Neural cell (in vitro differentiated cells): ENCODE measurements at regions not wholly inside any gene's neighbourhood (a gene's known extent, or its start where the extent isn't known, plus 50 kb on each side); places are given as distances from the start of the nearest gene placed in this dataset.

Experiments
- H2AFZ ChIP-seq: fragments of 200-600, 300-800 bp; sonication (generic), shearing (Covaris generic); 2 replicates; pipeline ENCODE4 v1.6.0; 2014; ENCODE audit warnings: low read depth, mild to moderate bottlenecking, antibody characterized with exemption, low read length, moderate library complexity
- H3F3A ChIP-seq: fragments of 200-600 bp; shearing (Covaris generic); 2 replicates; pipeline ENCODE4 v1.6.1; 2016; ENCODE audit warnings: mild to moderate bottlenecking, moderate library complexity, mixed read lengths, antibody characterized with exemption, low read length; ENCODE audit not compliant: insufficient read depth, poor library complexity, severe bottlenecking
- H3K27ac ChIP-seq: fragments of 200-600, 300-800 bp; sonication (generic), shearing (Covaris generic); 2 replicates; pipeline ENCODE4 v1.5.1; 2014; ENCODE audit warnings: mild to moderate bottlenecking, low read length, moderate library complexity
- H3K27me3 ChIP-seq: fragments of 300-800, 200-600 bp; sonication (generic), shearing (Covaris generic); 2 replicates; pipeline ENCODE4 v1.6.0; 2014; ENCODE audit warnings: mild to moderate bottlenecking, low read depth, low read length, moderate library complexity; ENCODE audit not compliant: insufficient read depth
- H3K36me3 ChIP-seq: fragments of 300-800, 200-600 bp; sonication (generic), shearing (Covaris generic); 2 replicates; pipeline ENCODE4 v1.5.1; 2014; ENCODE audit warnings: mild to moderate bottlenecking, antibody characterized with exemption, low read length, moderate library complexity; ENCODE audit not compliant: insufficient read depth
- H3K4me2 ChIP-seq: fragments of 300-800, 200-600 bp; sonication (generic), shearing (Covaris generic); 2 replicates; pipeline ENCODE4 v1.6.0; 2014; ENCODE audit warnings: mild to moderate bottlenecking, low read length
- H3K4me3 ChIP-seq: fragments of 300-800, 200-600 bp; sonication (generic), shearing (Covaris generic); 2 replicates; pipeline ENCODE4 v1.5.1; 2014; ENCODE audit warnings: mild to moderate bottlenecking, low read length, moderate library complexity
- H3K79me2 ChIP-seq: fragments of 200-600 bp; shearing (Covaris generic); replicated peaks from 2 replicates; pipeline ENCODE4 v1.6.0; 2014; ENCODE audit warnings: mild to moderate bottlenecking, low read length, moderate library complexity; ENCODE audit not compliant: insufficient read depth
- H3K9ac ChIP-seq: fragments of 300-800, 200-600 bp; sonication (generic), shearing (Covaris generic); 2 replicates; pipeline ENCODE4 v1.6.1; 2016; ENCODE audit warnings: mild to moderate bottlenecking, low read length, mixed read lengths
- H3K9me2 ChIP-seq: fragments of 200-600 bp; shearing (Covaris generic); 2 replicates; pipeline ENCODE4 v1.6.1; 2016; ENCODE audit warnings: mild to moderate bottlenecking, low read length, mixed read lengths; ENCODE audit not compliant: insufficient read depth
- H3K9me3 ChIP-seq: fragments of 200-600, 300-800 bp; sonication (generic), shearing (Covaris generic); 2 replicates; pipeline ENCODE4 v1.6.1; 2016; ENCODE audit warnings: mild to moderate bottlenecking, mixed run types, low read length, moderate library complexity, mixed read lengths
- H4K20me1 ChIP-seq: fragments of 200-600 bp; shearing (Covaris generic); 2 replicates; pipeline ENCODE4 v1.6.1; 2016; ENCODE audit warnings: mild to moderate bottlenecking, mixed run types; ENCODE audit not compliant: insufficient read depth
- EP300 ChIP-seq: fragments of 450-650 bp; conservative IDR thresholded peaks from 2 replicates; pipeline ENCODE4 v1.6.1; 2014; ENCODE audit warnings: antibody characterized with exemption, mild to moderate bottlenecking, moderate library complexity; ENCODE audit not compliant: poor library complexity, severe bottlenecking
- EZH2 ChIP-seq: fragments of 200-600, 300-800 bp; shearing (Covaris generic), sonication (generic); IDR thresholded peaks from 2 replicates; pipeline ENCODE4 v1.6.1; 2014; ENCODE audit warnings: antibody characterized with exemption, low read length, borderline replicate concordance, mild to moderate bottlenecking; ENCODE audit not compliant: insufficient read depth, poor library complexity, severe bottlenecking
- MXI1 ChIP-seq: fragments of 450-650 bp; conservative IDR thresholded peaks from 2 replicates; pipeline ENCODE4 v1.6.1; 2014; ENCODE audit warnings: antibody characterized with exemption, mild to moderate bottlenecking; ENCODE audit not compliant: poor library complexity, severe bottlenecking
- POLR2AphosphoS5 ChIP-seq: IDR thresholded peaks from 2 replicates; pipeline ENCODE4 v1.6.1; 2012
- RAD21 ChIP-seq: fragments of 450-650 bp; conservative IDR thresholded peaks from 2 replicates; pipeline ENCODE4 v1.6.1; 2014; ENCODE audit warnings: antibody characterized with exemption, mild to moderate bottlenecking, moderate library complexity
- SMC3 ChIP-seq: fragments of 450-650 bp; conservative IDR thresholded peaks from 2 replicates; pipeline ENCODE4 v1.6.1; 2014; ENCODE audit warnings: antibody characterized with exemption, mild to moderate bottlenecking, moderate library complexity; ENCODE audit not compliant: poor library complexity
- TF ChIP-seq, protein P1 (sequence below): IDR thresholded peaks from 2 replicates; pipeline ENCODE4 v1.6.1; 2012; ENCODE audit warnings: borderline replicate concordance
- TF ChIP-seq, protein P2 (sequence below): fragments of 450-650 bp; IDR thresholded peaks from 2 replicates; pipeline ENCODE4 v1.5.1; 2014; ENCODE audit warnings: antibody characterized with exemption, mild to moderate bottlenecking, moderate library complexity; ENCODE audit not compliant: poor library complexity, severe bottlenecking

- H3K4me3 ChIP-seq: no peak overlapping the region
- no peaks in the 10 kb centered on the region for H3F3A ChIP-seq
- H3K27ac ChIP-seq: no peak overlapping the region
- no peaks in the 10 kb centered on the region for H4K20me1 ChIP-seq
- no peaks in the 10 kb centered on the region for H3K79me2 ChIP-seq
- no peaks in the 10 kb centered on the region for H3K9me2 ChIP-seq
- TF ChIP-seq EZH2 (no peak), RAD21 (no peak), MXI1 (no peak), POLR2AphosphoS5 (no peak), EP300 (no peak), SMC3 (no peak)
- TF ChIP-seq, protein P1, sequence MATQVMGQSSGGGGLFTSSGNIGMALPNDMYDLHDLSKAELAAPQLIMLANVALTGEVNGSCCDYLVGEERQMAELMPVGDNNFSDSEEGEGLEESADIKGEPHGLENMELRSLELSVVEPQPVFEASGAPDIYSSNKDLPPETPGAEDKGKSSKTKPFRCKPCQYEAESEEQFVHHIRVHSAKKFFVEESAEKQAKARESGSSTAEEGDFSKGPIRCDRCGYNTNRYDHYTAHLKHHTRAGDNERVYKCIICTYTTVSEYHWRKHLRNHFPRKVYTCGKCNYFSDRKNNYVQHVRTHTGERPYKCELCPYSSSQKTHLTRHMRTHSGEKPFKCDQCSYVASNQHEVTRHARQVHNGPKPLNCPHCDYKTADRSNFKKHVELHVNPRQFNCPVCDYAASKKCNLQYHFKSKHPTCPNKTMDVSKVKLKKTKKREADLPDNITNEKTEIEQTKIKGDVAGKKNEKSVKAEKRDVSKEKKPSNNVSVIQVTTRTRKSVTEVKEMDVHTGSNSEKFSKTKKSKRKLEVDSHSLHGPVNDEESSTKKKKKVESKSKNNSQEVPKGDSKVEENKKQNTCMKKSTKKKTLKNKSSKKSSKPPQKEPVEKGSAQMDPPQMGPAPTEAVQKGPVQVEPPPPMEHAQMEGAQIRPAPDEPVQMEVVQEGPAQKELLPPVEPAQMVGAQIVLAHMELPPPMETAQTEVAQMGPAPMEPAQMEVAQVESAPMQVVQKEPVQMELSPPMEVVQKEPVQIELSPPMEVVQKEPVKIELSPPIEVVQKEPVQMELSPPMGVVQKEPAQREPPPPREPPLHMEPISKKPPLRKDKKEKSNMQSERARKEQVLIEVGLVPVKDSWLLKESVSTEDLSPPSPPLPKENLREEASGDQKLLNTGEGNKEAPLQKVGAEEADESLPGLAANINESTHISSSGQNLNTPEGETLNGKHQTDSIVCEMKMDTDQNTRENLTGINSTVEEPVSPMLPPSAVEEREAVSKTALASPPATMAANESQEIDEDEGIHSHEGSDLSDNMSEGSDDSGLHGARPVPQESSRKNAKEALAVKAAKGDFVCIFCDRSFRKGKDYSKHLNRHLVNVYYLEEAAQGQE: no peak
- TF ChIP-seq, protein P2, sequence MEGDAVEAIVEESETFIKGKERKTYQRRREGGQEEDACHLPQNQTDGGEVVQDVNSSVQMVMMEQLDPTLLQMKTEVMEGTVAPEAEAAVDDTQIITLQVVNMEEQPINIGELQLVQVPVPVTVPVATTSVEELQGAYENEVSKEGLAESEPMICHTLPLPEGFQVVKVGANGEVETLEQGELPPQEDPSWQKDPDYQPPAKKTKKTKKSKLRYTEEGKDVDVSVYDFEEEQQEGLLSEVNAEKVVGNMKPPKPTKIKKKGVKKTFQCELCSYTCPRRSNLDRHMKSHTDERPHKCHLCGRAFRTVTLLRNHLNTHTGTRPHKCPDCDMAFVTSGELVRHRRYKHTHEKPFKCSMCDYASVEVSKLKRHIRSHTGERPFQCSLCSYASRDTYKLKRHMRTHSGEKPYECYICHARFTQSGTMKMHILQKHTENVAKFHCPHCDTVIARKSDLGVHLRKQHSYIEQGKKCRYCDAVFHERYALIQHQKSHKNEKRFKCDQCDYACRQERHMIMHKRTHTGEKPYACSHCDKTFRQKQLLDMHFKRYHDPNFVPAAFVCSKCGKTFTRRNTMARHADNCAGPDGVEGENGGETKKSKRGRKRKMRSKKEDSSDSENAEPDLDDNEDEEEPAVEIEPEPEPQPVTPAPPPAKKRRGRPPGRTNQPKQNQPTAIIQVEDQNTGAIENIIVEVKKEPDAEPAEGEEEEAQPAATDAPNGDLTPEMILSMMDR: no peak
- no peaks in the 10 kb centered on the region for H3K9me3 ChIP-seq
- H2AFZ ChIP-seq: no peak overlapping the region
- no peaks in the 10 kb centered on the region for H3K36me3 ChIP-seq
- no peaks in the 10 kb centered on the region for H3K27me3 ChIP-seq
- H3K4me2 ChIP-seq: no peak overlapping the region
- H3K9ac ChIP-seq: no peak overlapping the region
These were observed 302.6 kb downstream of the ACTL7B start for GRCh38 chr9:108553111-108553635.

DNA sequence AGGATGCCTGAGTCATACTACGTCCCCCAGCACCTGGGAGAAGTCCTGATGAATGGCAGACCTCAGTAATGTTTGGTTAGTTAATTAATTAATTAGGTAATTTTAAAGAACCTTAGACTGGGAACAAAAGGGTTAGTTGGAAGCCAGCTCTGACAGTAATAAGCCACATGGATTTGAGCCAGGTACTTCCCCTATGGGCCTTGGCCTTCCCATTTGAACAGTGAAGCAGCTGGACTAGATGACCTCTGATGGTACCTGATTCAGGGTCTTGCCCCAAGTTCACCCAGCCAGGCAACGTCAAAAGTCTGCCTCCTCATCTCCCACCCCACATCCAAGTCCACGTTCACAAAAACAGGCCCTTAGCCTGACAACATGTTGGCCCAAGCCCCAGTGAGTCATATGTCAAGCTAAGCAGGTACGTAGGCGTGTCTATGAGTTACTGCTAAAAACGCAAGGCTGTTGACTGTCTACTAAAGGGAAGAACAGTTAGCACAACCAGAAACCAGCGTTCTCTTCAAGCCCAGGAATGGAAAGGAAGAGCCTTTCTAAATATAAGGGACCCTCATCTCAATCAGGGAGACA, 303.2 kb downstream of the ACTL7B start:
- no peak overlapping the region for H3K9ac ChIP-seq
- no peak overlapping the region for H3K4me2 ChIP-seq
- H3K9me2 ChIP-seq: no peaks in the 10 kb centered on the region

More for the DNA sequence above, 303.2 kb downstream of the ACTL7B start:
- Histone ChIP-seq H3K79me2 (no peaks in the 10 kb centered on the region), H4K20me1 (no peaks in the 10 kb centered on the region), H3K36me3 (no peaks in the 10 kb centered on the region), H3K27ac (no peak overlapping the region), H3K4me3 (no peak overlapping the region), H2AFZ (no peak overlapping the region), H3K27me3 (no peaks in the 10 kb centered on the region), H3F3A (no peaks in the 10 kb centered on the region), H3K9me3 (no peaks in the 10 kb centered on the region)
- TF ChIP-seq EP300: no peak
- TF ChIP-seq EZH2: no peak
- TF ChIP-seq POLR2AphosphoS5: no peak
- no peak for TF ChIP-seq MXI1
